ENCODE measurements at regions not wholly inside any gene's neighbourhood (a gene's known extent, or its start where the extent isn't known, plus 50 kb on each side); places are given as distances from the start of the nearest gene placed in this dataset.

DNA sequence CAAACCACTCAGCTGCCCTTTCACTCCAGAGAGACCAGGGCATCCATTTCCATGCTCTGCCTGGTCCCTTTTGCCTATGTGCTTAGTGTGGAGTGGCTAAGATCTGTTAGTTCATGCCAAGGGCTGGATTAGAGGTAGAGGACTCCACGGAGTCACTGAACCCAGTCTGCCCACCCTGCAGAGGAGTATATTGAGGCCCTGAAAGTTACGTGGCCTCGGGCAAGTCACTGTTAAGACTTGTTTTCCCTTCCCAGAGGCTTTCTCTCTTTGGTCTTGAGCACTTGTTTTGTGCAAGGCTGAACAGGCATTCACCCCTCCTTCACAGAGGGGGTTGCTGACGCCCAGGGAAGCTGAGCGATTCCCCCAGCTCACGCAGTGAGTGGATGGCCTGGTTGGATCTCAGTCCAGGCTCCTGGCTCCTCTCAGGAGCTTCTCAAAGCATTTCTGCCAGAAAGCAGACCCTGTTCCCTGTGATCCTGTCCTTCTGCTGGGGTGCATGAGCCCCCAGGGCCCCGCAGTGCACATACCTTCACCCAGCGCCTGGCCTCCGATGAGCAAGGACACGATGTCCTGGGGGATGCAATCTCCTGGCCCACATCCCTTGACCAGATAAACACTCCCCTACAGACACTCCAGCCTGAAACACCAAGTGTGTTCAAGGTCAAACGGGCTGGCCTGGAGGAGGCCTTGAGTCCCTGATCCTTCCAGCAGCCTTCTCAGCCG, 153.4 kb upstream of the GSE1 start:
- H3K4me3 ChIP-seq: no peak overlapping the region
- H3K27ac ChIP-seq (ENCODE audit: low read depth in 1 of 2, low read length in 1 of 2): no peak overlapping the region
- peaks cover 13 to 65% (median 21%) of the 10 kb centered on the region in 5 donors for H3K4me1 ChIP-seq (ENCODE audit: control insufficient read depth in 5 of 5, insufficient read depth in 5 of 5, low read length in 5 of 5)
- H3K9me3 ChIP-seq (ENCODE audit: control insufficient read depth in 4 of 4, insufficient read depth in 3 of 4, low read length in 3 of 4): no peaks in the 10 kb centered on the region
- TF ChIP-seq, protein P1, sequence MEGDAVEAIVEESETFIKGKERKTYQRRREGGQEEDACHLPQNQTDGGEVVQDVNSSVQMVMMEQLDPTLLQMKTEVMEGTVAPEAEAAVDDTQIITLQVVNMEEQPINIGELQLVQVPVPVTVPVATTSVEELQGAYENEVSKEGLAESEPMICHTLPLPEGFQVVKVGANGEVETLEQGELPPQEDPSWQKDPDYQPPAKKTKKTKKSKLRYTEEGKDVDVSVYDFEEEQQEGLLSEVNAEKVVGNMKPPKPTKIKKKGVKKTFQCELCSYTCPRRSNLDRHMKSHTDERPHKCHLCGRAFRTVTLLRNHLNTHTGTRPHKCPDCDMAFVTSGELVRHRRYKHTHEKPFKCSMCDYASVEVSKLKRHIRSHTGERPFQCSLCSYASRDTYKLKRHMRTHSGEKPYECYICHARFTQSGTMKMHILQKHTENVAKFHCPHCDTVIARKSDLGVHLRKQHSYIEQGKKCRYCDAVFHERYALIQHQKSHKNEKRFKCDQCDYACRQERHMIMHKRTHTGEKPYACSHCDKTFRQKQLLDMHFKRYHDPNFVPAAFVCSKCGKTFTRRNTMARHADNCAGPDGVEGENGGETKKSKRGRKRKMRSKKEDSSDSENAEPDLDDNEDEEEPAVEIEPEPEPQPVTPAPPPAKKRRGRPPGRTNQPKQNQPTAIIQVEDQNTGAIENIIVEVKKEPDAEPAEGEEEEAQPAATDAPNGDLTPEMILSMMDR (IDR thresholded peaks at IDR 0.05; ENCODE audit: control extremely low read depth, extremely low read depth): no peak
- 81 to 88% methylated on average over 12 of the region's 12 CpGs for WGBS, 2 donors
- no peak for ATAC-seq (ENCODE audit: insufficient read depth, low FRiP score)
- no peaks in the 10 kb centered on the region for H3K27me3 ChIP-seq (ENCODE audit: control insufficient read depth in 3 of 3, insufficient read depth in 3 of 3, low read length in 2 of 3)
- no peak overlapping the region for H3K9ac ChIP-seq (ENCODE audit: insufficient read depth in 1 of 2, low read length in 2 of 2)
- H3K36me3 ChIP-seq (ENCODE audit: control insufficient read depth in 4 of 4, insufficient read depth in 4 of 4, low read length in 4 of 4): no peaks in the 10 kb centered on the region
- no peak for DNase-seq

DNA sequence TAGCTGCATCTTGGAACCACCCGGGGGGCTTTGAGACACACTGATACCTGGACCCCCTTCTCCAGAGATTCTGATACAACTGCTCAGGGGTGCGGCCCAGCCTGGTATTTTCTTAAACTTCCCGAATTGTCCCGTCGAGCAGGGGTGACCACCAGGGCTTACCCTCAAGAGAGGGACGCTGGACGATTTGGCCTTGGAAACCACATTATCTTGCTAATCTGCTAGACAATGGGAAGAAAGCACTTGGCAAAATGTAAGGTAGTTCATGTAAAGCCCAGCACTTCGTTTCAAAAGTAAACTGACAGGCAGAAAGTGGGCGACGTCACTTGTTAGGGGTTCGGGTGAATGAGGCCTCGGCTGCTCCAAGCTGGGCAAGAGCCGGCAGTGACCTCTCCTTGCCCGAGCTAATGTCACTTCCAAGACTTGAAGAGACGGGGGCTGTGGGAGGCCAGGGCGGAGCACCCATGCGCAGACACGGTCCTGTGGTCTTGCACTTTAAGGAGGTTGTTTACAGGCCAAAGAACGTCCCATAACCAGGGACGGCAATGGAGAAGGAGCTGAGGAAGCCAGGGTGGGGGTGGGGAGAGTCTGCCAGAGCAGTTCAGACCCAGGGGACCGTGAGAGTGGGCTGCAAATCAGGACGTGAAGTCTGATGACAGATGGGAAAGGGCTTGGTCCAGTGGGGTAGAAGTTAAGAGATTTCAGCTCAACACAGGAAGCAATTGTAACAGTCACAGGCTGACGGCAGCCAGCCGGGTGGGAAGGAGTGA, 152.7 kb upstream of the GSE1 start:
- H3K27me3 ChIP-seq (ENCODE audit: control insufficient read depth in 3 of 3, insufficient read depth in 3 of 3, low read length in 2 of 3): no peaks in the 10 kb centered on the region
- 49 to 52% methylated on average over 24 of the region's 24 CpGs for WGBS, 2 donors
- H3K27ac ChIP-seq (ENCODE audit: low read depth in 1 of 2, low read length in 1 of 2): peak overlapping the region in 1 of 2 donors; percentile 54
- H3K4me1 ChIP-seq (ENCODE audit: control insufficient read depth in 5 of 5, insufficient read depth in 5 of 5, low read length in 5 of 5): peaks cover 13 to 63% (median 24%) of the 10 kb centered on the region in 5 donors
- peaks cover 0 to under 1% (median 0%) of the 10 kb centered on the region in 4 donors for H3K36me3 ChIP-seq (ENCODE audit: control insufficient read depth in 4 of 4, insufficient read depth in 4 of 4, low read length in 4 of 4)
- no peak overlapping the region for H3K4me3 ChIP-seq
- H3K9ac ChIP-seq (ENCODE audit: insufficient read depth in 1 of 2, low read length in 2 of 2): peak overlapping the region in 1 of 2 donors; percentile 44
- ATAC-seq (ENCODE audit: insufficient read depth, low FRiP score) (no peak), DNase-seq (peak; percentile 55 to 74 (median 63))
- TF ChIP-seq, protein P1 (IDR thresholded peaks at IDR 0.05; ENCODE audit: control extremely low read depth, extremely low read depth): no peak
- H3K9me3 ChIP-seq (ENCODE audit: control insufficient read depth in 4 of 4, insufficient read depth in 3 of 4, low read length in 3 of 4): no peaks in the 10 kb centered on the region

DNA sequence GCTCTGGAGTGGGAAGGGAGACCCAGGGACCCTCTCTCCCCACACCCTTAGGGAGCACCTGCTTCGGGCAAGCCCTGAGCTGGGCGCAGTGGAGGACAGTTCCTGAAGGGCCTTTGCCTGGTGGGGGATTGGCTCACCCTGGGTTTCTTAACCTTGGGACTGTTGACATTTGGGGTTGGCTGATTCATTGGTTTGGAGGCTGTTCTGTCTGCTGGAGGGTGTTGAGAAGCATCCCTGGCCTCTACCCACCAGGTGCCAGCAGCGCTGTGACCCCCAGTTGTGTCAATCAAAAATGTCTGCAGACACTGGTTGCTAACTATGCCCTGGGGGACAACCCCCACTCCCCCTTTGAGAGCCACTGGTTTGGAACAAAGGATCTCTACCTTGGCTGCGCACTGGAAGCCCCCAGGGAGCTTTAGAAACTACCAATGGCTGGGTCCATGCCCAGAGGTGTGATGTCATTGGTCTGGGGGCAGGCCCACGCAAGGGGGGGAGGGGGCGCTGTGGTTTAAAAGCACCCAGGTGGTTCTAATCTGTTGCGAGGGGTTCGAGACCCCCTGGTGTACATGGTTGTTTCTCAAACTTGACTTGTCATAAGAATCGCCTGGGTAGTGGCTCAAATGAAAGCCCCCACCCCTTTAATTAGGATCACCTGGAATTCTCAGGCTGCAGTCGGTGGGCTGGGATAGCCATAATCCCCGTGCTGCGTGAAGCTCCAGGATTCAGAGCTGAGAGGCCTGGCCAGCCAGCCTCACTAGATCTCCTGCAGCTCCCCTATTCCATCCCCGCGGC, 151.9 kb upstream of the GSE1 start:
- Histone ChIP-seq H3K9ac (ENCODE audit: insufficient read depth in 1 of 2, low read length in 2 of 2) (peak overlapping the region in 1 of 2 donors; percentile 44), H3K27ac (ENCODE audit: low read depth in 1 of 2, low read length in 1 of 2) (peak overlapping the region; percentile 54 to 80)

More for the DNA sequence above, 151.9 kb upstream of the GSE1 start:
- Histone ChIP-seq H3K9me3 (ENCODE audit: control insufficient read depth in 4 of 4, insufficient read depth in 3 of 4, low read length in 3 of 4) (no peaks in the 10 kb centered on the region), H3K4me1 (ENCODE audit: control insufficient read depth in 5 of 5, insufficient read depth in 5 of 5, low read length in 5 of 5) (peaks cover 13 to 58% (median 25%) of the 10 kb centered on the region in 5 donors), H3K36me3 (ENCODE audit: control insufficient read depth in 4 of 4, insufficient read depth in 4 of 4, low read length in 4 of 4) (peaks cover 0 to 2% (median 0%) of the 10 kb centered on the region in 4 donors), H3K4me3 (no peak overlapping the region), H3K27me3 (ENCODE audit: control insufficient read depth in 3 of 3, insufficient read depth in 3 of 3, low read length in 2 of 3) (no peaks in the 10 kb centered on the region)
- 44 to 47% methylated on average over 14 of the region's 14 CpGs for WGBS, 2 donors
- ATAC-seq (ENCODE audit: insufficient read depth, low FRiP score): peak; percentile 59
- peak in 1 of 3 donors; percentile 46 for DNase-seq
- TF ChIP-seq, protein P1 (IDR thresholded peaks at IDR 0.05; ENCODE audit: control extremely low read depth, extremely low read depth): no peak
